ENCODE measurements at regions not wholly inside any gene's neighbourhood (a gene's known extent, or its start where the extent isn't known, plus 50 kb on each side); places are given as distances from the start of the nearest gene placed in this dataset.

DNA sequence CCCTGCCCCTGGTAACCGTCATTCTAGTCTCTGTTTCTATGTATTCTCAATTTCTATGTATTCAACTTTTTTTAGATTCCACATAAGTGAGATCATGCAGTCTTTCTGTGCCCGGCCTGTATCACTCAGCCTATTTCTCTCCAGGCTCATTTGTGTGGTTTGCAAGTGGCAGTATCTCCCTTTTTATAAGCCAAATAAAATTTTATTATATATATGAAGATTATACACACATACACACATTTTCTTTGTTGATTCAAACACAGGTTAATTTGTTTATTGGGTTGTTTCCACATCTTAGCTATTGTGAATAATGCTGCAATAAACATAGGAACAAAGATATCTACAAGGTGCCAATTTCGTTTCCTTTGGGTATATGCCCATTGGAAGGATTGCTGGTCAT, 571.7 kb downstream of the DHX35 start:
- Histone ChIP-seq H3K4me3 (no peak overlapping the region), H3K27ac (no peak overlapping the region)
- DNase-seq (ENCODE audit: low spot score) = no peak
- TF ChIP-seq, protein P1, sequence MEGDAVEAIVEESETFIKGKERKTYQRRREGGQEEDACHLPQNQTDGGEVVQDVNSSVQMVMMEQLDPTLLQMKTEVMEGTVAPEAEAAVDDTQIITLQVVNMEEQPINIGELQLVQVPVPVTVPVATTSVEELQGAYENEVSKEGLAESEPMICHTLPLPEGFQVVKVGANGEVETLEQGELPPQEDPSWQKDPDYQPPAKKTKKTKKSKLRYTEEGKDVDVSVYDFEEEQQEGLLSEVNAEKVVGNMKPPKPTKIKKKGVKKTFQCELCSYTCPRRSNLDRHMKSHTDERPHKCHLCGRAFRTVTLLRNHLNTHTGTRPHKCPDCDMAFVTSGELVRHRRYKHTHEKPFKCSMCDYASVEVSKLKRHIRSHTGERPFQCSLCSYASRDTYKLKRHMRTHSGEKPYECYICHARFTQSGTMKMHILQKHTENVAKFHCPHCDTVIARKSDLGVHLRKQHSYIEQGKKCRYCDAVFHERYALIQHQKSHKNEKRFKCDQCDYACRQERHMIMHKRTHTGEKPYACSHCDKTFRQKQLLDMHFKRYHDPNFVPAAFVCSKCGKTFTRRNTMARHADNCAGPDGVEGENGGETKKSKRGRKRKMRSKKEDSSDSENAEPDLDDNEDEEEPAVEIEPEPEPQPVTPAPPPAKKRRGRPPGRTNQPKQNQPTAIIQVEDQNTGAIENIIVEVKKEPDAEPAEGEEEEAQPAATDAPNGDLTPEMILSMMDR (IDR thresholded peaks at IDR 0.05) = no peak

DNA sequence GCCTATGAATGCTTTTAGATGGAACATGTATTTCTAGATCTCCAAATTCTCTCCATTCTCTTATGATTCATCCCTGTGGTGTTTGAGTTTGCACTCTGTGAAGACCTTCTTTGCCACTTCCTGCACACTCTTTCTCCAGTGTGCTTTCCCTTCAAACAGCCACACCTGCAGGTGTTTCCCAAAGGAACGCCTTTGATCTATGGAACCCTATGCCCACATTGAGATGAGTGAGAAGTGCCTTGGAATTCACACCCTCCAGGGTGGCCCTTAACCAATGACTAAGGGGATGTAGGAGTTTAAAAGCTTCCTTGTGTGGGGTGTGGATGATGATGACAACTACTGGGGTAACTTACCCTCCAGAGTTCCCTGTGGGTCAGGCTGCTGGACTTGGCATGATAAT, 570.1 kb downstream of the DHX35 start:
- no peak overlapping the region for H3K4me3 ChIP-seq
- no peak overlapping the region for H3K27ac ChIP-seq
- DNase-seq (ENCODE audit: low spot score) = no peak
- TF ChIP-seq, protein P1 (IDR thresholded peaks at IDR 0.05) = no peak

DNA sequence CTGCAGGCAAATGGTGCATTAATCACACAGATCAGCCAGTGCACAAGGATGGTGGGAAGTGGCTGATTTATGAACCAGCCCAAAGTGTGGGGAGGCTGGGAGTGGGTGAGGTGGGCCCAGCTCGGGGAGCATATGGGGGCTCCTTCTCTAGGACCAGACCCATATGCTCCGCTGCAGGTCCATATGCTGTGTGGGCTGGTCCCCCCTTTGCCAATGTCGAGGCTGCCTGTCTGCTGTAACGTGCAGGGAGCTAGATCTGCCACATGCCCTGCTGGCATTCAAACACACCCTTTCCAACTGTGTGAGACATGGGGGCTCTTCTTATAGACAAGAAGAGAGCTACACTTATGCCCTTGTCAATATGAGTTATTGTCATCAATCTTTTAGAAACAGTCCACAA, 566.3 kb downstream of the DHX35 start:
- H3K4me3 ChIP-seq = no peak overlapping the region
- DNase-seq (ENCODE audit: low spot score) = no peak
- TF ChIP-seq, protein P1 (IDR thresholded peaks at IDR 0.05) = no peak

DNA sequence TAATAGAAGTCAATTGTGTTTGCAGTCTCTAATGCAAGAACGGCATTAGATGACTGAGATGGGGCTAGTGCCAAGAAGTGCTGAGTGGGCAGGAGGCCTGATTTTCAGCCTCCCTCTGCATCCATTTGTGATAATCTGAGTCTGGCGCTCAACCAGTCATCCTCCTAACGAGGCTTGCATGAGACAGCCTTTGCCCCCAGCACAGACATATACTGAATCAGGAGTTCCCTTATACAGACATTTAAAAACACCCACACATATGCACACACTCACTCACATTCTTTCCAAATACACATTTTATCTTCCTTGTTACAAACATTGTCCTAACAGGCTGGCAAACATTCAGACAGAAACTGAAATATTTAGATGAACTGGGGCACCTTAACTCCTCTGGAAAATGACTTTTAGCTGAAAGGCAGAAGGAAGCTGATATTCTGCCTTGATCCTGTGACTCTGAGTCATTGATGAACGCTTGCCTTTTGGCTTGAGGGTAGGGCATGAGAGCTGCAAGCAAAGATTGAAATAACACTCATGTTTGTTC, 562.3 kb downstream of the DHX35 start:
- Histone ChIP-seq H3K4me3 (no peak overlapping the region), H3K27ac (no peak overlapping the region)
- DNase-seq (ENCODE audit: low spot score) = no peak
- TF ChIP-seq, protein P1 (IDR thresholded peaks at IDR 0.05) = no peak

More for the DNA sequence above, 566.3 kb downstream of the DHX35 start:
- no peak overlapping the region for H3K27ac ChIP-seq

DNA sequence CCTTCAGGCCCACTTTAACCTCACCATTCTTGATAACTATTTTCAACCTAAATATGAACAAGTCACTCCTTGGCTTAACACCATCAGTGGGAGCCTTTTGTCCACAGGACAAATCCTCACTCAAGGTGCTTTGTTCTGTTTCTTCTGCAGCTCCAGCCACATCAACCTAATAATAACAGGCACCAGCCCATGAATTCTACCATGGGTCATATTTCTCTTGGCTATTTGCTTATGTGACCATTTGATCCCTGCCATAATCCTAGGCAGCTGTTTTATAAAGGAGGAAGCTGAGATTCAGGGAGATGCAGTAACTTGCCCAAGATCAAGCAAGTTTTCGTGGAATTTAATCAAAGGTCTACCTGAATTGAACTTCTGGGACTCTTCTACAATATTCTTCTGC, 561.3 kb downstream of the DHX35 start:
- H3K4me3 ChIP-seq = no peak overlapping the region
- H3K27ac ChIP-seq = no peak overlapping the region
- TF ChIP-seq, protein P1 (IDR thresholded peaks at IDR 0.05) = no peak
- no peak for DNase-seq (ENCODE audit: low spot score)

DNA sequence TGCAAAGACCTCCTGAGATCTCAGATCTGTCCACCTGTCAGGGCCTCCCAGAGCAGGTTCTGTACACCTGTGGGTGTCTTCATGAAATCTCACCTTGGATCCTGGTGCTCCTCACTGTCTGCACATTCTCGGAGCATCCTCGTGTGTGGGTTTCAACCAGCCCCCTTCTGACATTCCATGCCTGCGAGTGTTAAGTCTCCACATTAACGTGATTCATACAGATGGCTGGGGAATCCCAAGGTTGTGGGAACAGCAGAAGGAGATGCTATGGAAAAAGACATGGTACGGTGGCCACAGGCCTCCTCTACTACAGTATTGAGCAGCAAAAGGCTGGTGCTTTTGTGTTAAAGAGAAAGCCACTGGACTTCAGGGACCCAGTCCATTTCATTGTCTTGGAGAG, 556.5 kb downstream of the DHX35 start:
- TF ChIP-seq, protein P1 (IDR thresholded peaks at IDR 0.05) = no peak
- DNase-seq (ENCODE audit: low spot score) = no peak
- Histone ChIP-seq H3K27ac (no peak overlapping the region), H3K4me3 (no peak overlapping the region)

DNA sequence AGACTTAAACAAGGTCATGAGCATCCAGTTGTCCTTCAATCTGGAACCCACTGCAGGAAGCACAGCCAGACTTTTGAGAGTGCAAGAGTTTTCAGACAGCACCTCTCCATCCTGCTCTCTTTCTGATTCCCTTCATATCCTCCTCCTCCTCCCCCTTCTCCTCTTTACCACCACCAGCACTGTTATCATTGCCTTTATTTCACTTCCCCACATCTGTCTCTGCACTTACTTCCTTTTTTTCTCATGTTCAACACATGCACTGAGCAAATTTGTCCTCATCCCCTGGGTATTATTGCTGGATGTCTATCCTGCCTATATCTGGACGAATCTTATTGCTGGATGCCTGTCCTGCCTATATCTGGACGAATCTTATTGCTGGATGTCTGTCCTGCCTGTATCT, 554.8 kb downstream of the DHX35 start:
- Histone ChIP-seq H3K4me3 (no peak overlapping the region), H3K27ac (no peak overlapping the region)
- no peak for DNase-seq (ENCODE audit: low spot score)
- TF ChIP-seq, protein P1 (IDR thresholded peaks at IDR 0.05) = no peak

Data from coronary artery (tissue), 2 donors.